ENCODE measurements at regions not wholly inside any gene's neighbourhood (a gene's known extent, or its start where the extent isn't known, plus 50 kb on each side); places are given as distances from the start of the nearest gene placed in this dataset.

- H3K79me2 ChIP-seq (ENCODE audit: insufficient read depth, low read length): no peaks in the 10 kb centered on the region
- no peaks in the 10 kb centered on the region for H3K9me3 ChIP-seq (ENCODE audit: low read depth, low read length)
- H3K27ac ChIP-seq (ENCODE audit: low read depth, low read length): no peak overlapping the region
- TF ChIP-seq CTCF (IDR thresholded peaks at IDR 0.05; ENCODE audit: extremely low read depth, low read depth, low read length): no peak
- H4K20me1 ChIP-seq (ENCODE audit: insufficient read depth, low read length): no peaks in the 10 kb centered on the region
- no peak overlapping the region for H3K4me2 ChIP-seq (ENCODE audit: insufficient read depth, low read length)
- no peak overlapping the region for H2AFZ ChIP-seq (ENCODE audit: low read length)
- H3K4me3 ChIP-seq (ENCODE audit: insufficient read depth, low read length): no peak overlapping the region
- DNase-seq (ENCODE audit: insufficient read length, low spot score, missing footprints): no peak
- no peaks in the 10 kb centered on the region for H3K27me3 ChIP-seq (ENCODE audit: insufficient read depth, low read length)
- no peaks in the 10 kb centered on the region for H3K4me1 ChIP-seq (ENCODE audit: insufficient read depth, low read length)
- H3K36me3 ChIP-seq (ENCODE audit: insufficient read depth, low read length): no peaks in the 10 kb centered on the region
Observed at GRCh38 chr5:171531638-171532037, 112.2 kb downstream of the FGF18 start.

GRCh38 chr5:171533153-171533552, 113.7 kb downstream of the FGF18 start:
- Histone ChIP-seq H3K4me3 (ENCODE audit: insufficient read depth, low read length) (no peak overlapping the region), H2AFZ (ENCODE audit: low read length) (no peak overlapping the region), H3K79me2 (ENCODE audit: insufficient read depth, low read length) (no peaks in the 10 kb centered on the region), H4K20me1 (ENCODE audit: insufficient read depth, low read length) (no peaks in the 10 kb centered on the region), H3K27ac (ENCODE audit: low read depth, low read length) (no peak overlapping the region), H3K36me3 (ENCODE audit: insufficient read depth, low read length) (no peaks in the 10 kb centered on the region), H3K4me1 (ENCODE audit: insufficient read depth, low read length) (no peaks in the 10 kb centered on the region), H3K9me3 (ENCODE audit: low read depth, low read length) (no peaks in the 10 kb centered on the region), H3K4me2 (ENCODE audit: insufficient read depth, low read length) (no peak overlapping the region), H3K27me3 (ENCODE audit: insufficient read depth, low read length) (no peaks in the 10 kb centered on the region)
- no peak for DNase-seq (ENCODE audit: insufficient read length, low spot score, missing footprints)
- TF ChIP-seq CTCF (IDR thresholded peaks at IDR 0.05; ENCODE audit: extremely low read depth, low read depth, low read length): no peak

GRCh38 chr5:171534043-171534895, 114.8 kb downstream of the FGF18 start:
- Histone ChIP-seq H3K4me2 (ENCODE audit: insufficient read depth, low read length) (no peak overlapping the region), H3K36me3 (ENCODE audit: insufficient read depth, low read length) (no peaks in the 10 kb centered on the region), H3K4me1 (ENCODE audit: insufficient read depth, low read length) (no peaks in the 10 kb centered on the region), H3K9me3 (ENCODE audit: low read depth, low read length) (no peaks in the 10 kb centered on the region), H4K20me1 (ENCODE audit: insufficient read depth, low read length) (no peaks in the 10 kb centered on the region), H3K27me3 (ENCODE audit: insufficient read depth, low read length) (no peaks in the 10 kb centered on the region), H3K27ac (ENCODE audit: low read depth, low read length) (no peak overlapping the region), H3K79me2 (ENCODE audit: insufficient read depth, low read length) (no peaks in the 10 kb centered on the region), H3K4me3 (ENCODE audit: insufficient read depth, low read length) (no peak overlapping the region), H2AFZ (ENCODE audit: low read length) (no peak overlapping the region)
- TF ChIP-seq CTCF (IDR thresholded peaks at IDR 0.05; ENCODE audit: extremely low read depth, low read depth, low read length): no peak
- DNase-seq (ENCODE audit: insufficient read length, low spot score, missing footprints): no peak

GRCh38 chr5:171535162-171535561, 115.7 kb downstream of the FGF18 start:
- no peaks in the 10 kb centered on the region for H3K4me1 ChIP-seq (ENCODE audit: insufficient read depth, low read length)
- no peaks in the 10 kb centered on the region for H3K27me3 ChIP-seq (ENCODE audit: insufficient read depth, low read length)
- H3K4me3 ChIP-seq (ENCODE audit: insufficient read depth, low read length): no peak overlapping the region
- no peaks in the 10 kb centered on the region for H4K20me1 ChIP-seq (ENCODE audit: insufficient read depth, low read length)
- DNase-seq (ENCODE audit: insufficient read length, low spot score, missing footprints): no peak
- no peaks in the 10 kb centered on the region for H3K36me3 ChIP-seq (ENCODE audit: insufficient read depth, low read length)
- no peak for TF ChIP-seq CTCF (IDR thresholded peaks at IDR 0.05; ENCODE audit: extremely low read depth, low read depth, low read length)
- H3K27ac ChIP-seq (ENCODE audit: low read depth, low read length): no peak overlapping the region
- H2AFZ ChIP-seq (ENCODE audit: low read length): no peak overlapping the region
- no peaks in the 10 kb centered on the region for H3K79me2 ChIP-seq (ENCODE audit: insufficient read depth, low read length)
- H3K4me2 ChIP-seq (ENCODE audit: insufficient read depth, low read length): no peak overlapping the region
- no peaks in the 10 kb centered on the region for H3K9me3 ChIP-seq (ENCODE audit: low read depth, low read length)
